ENCODE measurements at regions not wholly inside any gene's neighbourhood (a gene's known extent, or its start where the extent isn't known, plus 50 kb on each side); places are given as distances from the start of the nearest gene placed in this dataset.

GRCh38 chr13:78845656-78846365 lies 186.9 kb upstream of the OBI1 start:
- no peak overlapping the region for H3K27ac ChIP-seq (ENCODE audit: low read length)
- TF ChIP-seq EP300 (conservative IDR thresholded peaks at IDR 0.05; ENCODE audit: poor library complexity, severe bottlenecking) (no peak), POLR2AphosphoS5 (IDR thresholded peaks at IDR 0.05) (no peak), MXI1 (conservative IDR thresholded peaks at IDR 0.05; ENCODE audit: poor library complexity, severe bottlenecking) (no peak), RAD21 (conservative IDR thresholded peaks at IDR 0.05) (no peak), REST (IDR thresholded peaks at IDR 0.05; ENCODE audit: borderline replicate concordance) (no peak), CTCF (IDR thresholded peaks at IDR 0.05; ENCODE audit: poor library complexity, severe bottlenecking) (no peak), SMC3 (conservative IDR thresholded peaks at IDR 0.05; ENCODE audit: poor library complexity) (no peak), TAF1 (IDR thresholded peaks at IDR 0.05; ENCODE audit: low read depth) (no peak), EZH2 (IDR thresholded peaks at IDR 0.05; ENCODE audit: borderline replicate concordance, insufficient read depth, low read length, poor library complexity, severe bottlenecking) (no peak)
- no peak overlapping the region for H3K4me3 ChIP-seq (ENCODE audit: low read length)

DNA sequence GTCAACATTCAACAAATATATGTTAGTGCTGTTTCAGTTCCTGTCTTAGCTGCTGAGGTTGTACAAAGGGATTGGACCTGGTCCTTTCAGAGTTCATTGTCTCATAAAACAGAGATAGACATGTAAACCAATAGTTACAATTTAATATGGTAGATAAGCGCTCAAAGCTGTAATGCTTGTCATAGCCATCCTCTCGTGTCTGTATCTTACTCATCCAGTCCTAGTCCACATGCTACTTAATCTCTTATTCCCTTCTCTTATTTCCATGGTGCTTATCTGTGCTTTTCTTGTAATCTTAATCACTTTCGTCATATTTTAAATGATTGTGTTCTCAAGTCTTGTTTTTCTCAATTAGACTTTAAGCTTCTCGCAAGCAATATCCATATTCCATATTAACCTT lies 185.2 kb upstream of the OBI1 start:
- H3K9me3 ChIP-seq (ENCODE audit: low read length) = no peaks in the 10 kb centered on the region
- H3K9ac ChIP-seq (ENCODE audit: low read length) = no peak overlapping the region
- no peak overlapping the region for H2AFZ ChIP-seq (ENCODE audit: low read depth, low read length)
- H3K27ac ChIP-seq (ENCODE audit: low read length) = no peak overlapping the region
- H4K20me1 ChIP-seq (ENCODE audit: insufficient read depth) = no peaks in the 10 kb centered on the region
- no peaks in the 10 kb centered on the region for H3F3A ChIP-seq (ENCODE audit: insufficient read depth, low read length, poor library complexity, severe bottlenecking)
- H3K4me3 ChIP-seq (ENCODE audit: low read length) = no peak overlapping the region
- H3K27me3 ChIP-seq (ENCODE audit: insufficient read depth, low read depth, low read length) = no peaks in the 10 kb centered on the region
- H3K79me2 ChIP-seq (replicated peaks; ENCODE audit: insufficient read depth, low read length) = no peaks in the 10 kb centered on the region
- TF ChIP-seq POLR2AphosphoS5 (IDR thresholded peaks at IDR 0.05) (no peak), EP300 (conservative IDR thresholded peaks at IDR 0.05; ENCODE audit: poor library complexity, severe bottlenecking) (no peak), TAF1 (IDR thresholded peaks at IDR 0.05; ENCODE audit: low read depth) (no peak), MXI1 (conservative IDR thresholded peaks at IDR 0.05; ENCODE audit: poor library complexity, severe bottlenecking) (no peak), EZH2 (IDR thresholded peaks at IDR 0.05; ENCODE audit: borderline replicate concordance, insufficient read depth, low read length, poor library complexity, severe bottlenecking) (no peak)
- no peaks in the 10 kb centered on the region for H3K36me3 ChIP-seq (ENCODE audit: insufficient read depth, low read length)
- no peak overlapping the region for H3K4me2 ChIP-seq (ENCODE audit: low read length)
- no peaks in the 10 kb centered on the region for H3K9me2 ChIP-seq (ENCODE audit: insufficient read depth, low read length)

More at GRCh38 chr13:78845656-78846365, 186.9 kb upstream of the OBI1 start:
- Histone ChIP-seq H3F3A (ENCODE audit: insufficient read depth, low read length, poor library complexity, severe bottlenecking) (no peaks in the 10 kb centered on the region), H3K4me2 (ENCODE audit: low read length) (no peak overlapping the region), H2AFZ (ENCODE audit: low read depth, low read length) (no peak overlapping the region), H4K20me1 (ENCODE audit: insufficient read depth) (no peaks in the 10 kb centered on the region), H3K36me3 (ENCODE audit: insufficient read depth, low read length) (no peaks in the 10 kb centered on the region), H3K9ac (ENCODE audit: low read length) (no peak overlapping the region), H3K79me2 (replicated peaks; ENCODE audit: insufficient read depth, low read length) (no peaks in the 10 kb centered on the region), H3K9me2 (ENCODE audit: insufficient read depth, low read length) (no peaks in the 10 kb centered on the region), H3K27me3 (ENCODE audit: insufficient read depth, low read depth, low read length) (no peaks in the 10 kb centered on the region), H3K9me3 (ENCODE audit: low read length) (no peaks in the 10 kb centered on the region)
